GM19452 (cell line): ENCODE measurements at regions not wholly inside any gene's neighbourhood (a gene's known extent, or its start where the extent isn't known, plus 50 kb on each side); places are given as distances from the start of the nearest gene placed in this dataset.

Experiments
- ATAC-seq: cut with Tn5 transposase; IDR thresholded peaks from one replicate; pipeline ENCODE4 v1.9.1; 2021; ENCODE audit not compliant: unreplicated experiment

GRCh38 chr2:118738524-118739308 is 108.7 kb downstream of the EN1 start:
- no peak for ATAC-seq

- ATAC-seq: no peak
These were observed 109.3 kb downstream of the EN1 start for GRCh38 chr2:118738106-118738505.

- no peak for ATAC-seq
These were observed 109.8 kb downstream of the EN1 start for GRCh38 chr2:118737684-118738083.

GRCh38 chr2:118732432-118732831 is 115.0 kb downstream of the EN1 start:
- ATAC-seq: no peak

- ATAC-seq: no peak
These were observed 116.0 kb downstream of the EN1 start for GRCh38 chr2:118731413-118731812.

- no peak for ATAC-seq
These were observed 117.0 kb downstream of the EN1 start for GRCh38 chr2:118730405-118730804.

GRCh38 chr2:118729760-118730159 is 117.7 kb downstream of the EN1 start:
- no peak for ATAC-seq

- no peak for ATAC-seq
These were observed 118.5 kb downstream of the EN1 start for GRCh38 chr2:118728984-118729383.

- ATAC-seq: no peak
These were observed 120.6 kb downstream of the EN1 start for GRCh38 chr2:118726821-118727220.

- ATAC-seq: no peak
These were observed 124.1 kb downstream of the EN1 start for GRCh38 chr2:118723394-118723793.

- ATAC-seq: no peak
These were observed 124.5 kb downstream of the EN1 start for GRCh38 chr2:118722976-118723375.

- ATAC-seq: no peak
These were observed 125.5 kb downstream of the EN1 start for GRCh38 chr2:118721817-118722551.

- ATAC-seq: no peak
These were observed 126.6 kb downstream of the EN1 start for GRCh38 chr2:118720866-118721265.

- no peak for ATAC-seq
These were observed 128.5 kb downstream of the EN1 start for GRCh38 chr2:118718921-118719320.

GRCh38 chr2:118716102-118716501 is 131.3 kb downstream of the EN1 start:
- no peak for ATAC-seq

GRCh38 chr2:118714118-118714517 is 133.3 kb downstream of the EN1 start:
- ATAC-seq: no peak

- no peak for ATAC-seq
These were observed 135.8 kb downstream of the EN1 start for GRCh38 chr2:118711603-118712002.

- no peak for ATAC-seq
These were observed 137.0 kb downstream of the EN1 start for GRCh38 chr2:118710481-118710880.

GRCh38 chr2:118709786-118710185 is 137.7 kb downstream of the EN1 start:
- no peak for ATAC-seq

GRCh38 chr2:118706844-118707243 is 140.6 kb downstream of the EN1 start:
- ATAC-seq: no peak

- ATAC-seq: no peak
These were observed 141.1 kb downstream of the EN1 start for GRCh38 chr2:118706371-118706770.

- ATAC-seq: no peak
These were observed 142.4 kb downstream of the EN1 start for GRCh38 chr2:118705032-118705431.
